B cell (primary cell): ENCODE measurements at regions not wholly inside any gene's neighbourhood (a gene's known extent, or its start where the extent isn't known, plus 50 kb on each side); places are given as distances from the start of the nearest gene placed in this dataset.

Experiments
- EZH2 ChIP-seq: IDR thresholded peaks from 2 replicates; pipeline ENCODE4 v1.6.1; 2012; ENCODE audit warnings: borderline replicate concordance, low read depth, mild to moderate bottlenecking, moderate library complexity, low read length; ENCODE audit not compliant: insufficient read depth, poor library complexity, severe bottlenecking
- TF ChIP-seq, protein P1 (sequence below): fragments of 200-600 bp; IDR thresholded peaks from one replicate; pipeline ENCODE4 v1.8.0; 2022; ENCODE audit warnings: antibody characterized with exemption, mild to moderate bottlenecking

DNA sequence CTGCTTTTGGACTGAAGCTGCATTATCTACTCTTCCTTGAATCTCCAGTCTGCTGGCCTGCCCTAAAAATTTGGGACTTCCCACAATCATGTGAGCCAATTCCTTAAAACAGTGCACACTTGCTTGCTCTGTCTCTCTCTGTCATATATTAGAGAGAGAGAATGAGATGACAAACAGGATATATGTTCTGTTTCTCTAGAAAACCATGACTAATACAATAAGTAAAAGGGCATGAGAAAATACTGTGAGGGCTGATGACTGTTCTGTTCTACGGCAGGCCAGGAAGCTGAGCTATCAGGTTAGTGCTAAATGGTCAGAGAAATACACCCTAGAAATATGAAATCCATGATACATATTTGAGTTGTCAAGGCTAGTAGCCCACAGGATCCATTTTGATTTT lies 1896.8 kb upstream of the CELF4 start:
- TF ChIP-seq, protein P1, sequence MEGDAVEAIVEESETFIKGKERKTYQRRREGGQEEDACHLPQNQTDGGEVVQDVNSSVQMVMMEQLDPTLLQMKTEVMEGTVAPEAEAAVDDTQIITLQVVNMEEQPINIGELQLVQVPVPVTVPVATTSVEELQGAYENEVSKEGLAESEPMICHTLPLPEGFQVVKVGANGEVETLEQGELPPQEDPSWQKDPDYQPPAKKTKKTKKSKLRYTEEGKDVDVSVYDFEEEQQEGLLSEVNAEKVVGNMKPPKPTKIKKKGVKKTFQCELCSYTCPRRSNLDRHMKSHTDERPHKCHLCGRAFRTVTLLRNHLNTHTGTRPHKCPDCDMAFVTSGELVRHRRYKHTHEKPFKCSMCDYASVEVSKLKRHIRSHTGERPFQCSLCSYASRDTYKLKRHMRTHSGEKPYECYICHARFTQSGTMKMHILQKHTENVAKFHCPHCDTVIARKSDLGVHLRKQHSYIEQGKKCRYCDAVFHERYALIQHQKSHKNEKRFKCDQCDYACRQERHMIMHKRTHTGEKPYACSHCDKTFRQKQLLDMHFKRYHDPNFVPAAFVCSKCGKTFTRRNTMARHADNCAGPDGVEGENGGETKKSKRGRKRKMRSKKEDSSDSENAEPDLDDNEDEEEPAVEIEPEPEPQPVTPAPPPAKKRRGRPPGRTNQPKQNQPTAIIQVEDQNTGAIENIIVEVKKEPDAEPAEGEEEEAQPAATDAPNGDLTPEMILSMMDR = no peak
- no peak for TF ChIP-seq EZH2
